ENCODE measurements at regions not wholly inside any gene's neighbourhood (a gene's known extent, or its start where the extent isn't known, plus 50 kb on each side); places are given as distances from the start of the nearest gene placed in this dataset.

DNA sequence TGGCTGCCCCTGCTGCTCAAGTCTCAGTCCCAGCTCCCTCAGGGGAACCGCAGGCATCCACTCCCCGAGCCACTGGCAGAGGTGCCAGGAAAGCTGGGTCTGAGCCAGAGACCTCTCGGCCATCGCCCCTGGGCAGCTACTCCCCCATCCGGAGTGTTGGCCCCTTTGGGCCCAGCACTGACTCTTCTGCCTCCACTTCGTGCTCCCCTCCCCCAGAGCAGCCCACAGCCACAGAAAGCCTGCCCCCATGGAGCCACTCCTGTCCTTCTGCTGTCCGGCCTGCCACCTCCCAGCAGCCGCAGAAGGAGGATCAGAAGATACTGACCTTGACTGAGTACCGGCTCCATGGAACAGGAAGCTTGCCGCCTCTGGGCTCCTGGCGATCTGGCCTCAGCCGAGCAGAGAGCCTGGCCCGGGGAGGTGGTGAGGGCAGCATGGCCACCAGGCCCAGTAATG lies 49.8 kb upstream of the TESK1 start:
- H3K27me3 Mint-ChIP-seq (ENCODE audit: unreplicated experiment), result no peaks in the 10 kb centered on the region
- no peak for DNase-seq
- BruUV-seq (replicated peaks), result no TSS peak
- TF ChIP-seq, protein P1, sequence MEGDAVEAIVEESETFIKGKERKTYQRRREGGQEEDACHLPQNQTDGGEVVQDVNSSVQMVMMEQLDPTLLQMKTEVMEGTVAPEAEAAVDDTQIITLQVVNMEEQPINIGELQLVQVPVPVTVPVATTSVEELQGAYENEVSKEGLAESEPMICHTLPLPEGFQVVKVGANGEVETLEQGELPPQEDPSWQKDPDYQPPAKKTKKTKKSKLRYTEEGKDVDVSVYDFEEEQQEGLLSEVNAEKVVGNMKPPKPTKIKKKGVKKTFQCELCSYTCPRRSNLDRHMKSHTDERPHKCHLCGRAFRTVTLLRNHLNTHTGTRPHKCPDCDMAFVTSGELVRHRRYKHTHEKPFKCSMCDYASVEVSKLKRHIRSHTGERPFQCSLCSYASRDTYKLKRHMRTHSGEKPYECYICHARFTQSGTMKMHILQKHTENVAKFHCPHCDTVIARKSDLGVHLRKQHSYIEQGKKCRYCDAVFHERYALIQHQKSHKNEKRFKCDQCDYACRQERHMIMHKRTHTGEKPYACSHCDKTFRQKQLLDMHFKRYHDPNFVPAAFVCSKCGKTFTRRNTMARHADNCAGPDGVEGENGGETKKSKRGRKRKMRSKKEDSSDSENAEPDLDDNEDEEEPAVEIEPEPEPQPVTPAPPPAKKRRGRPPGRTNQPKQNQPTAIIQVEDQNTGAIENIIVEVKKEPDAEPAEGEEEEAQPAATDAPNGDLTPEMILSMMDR (IDR thresholded peaks at IDR 0.05; ENCODE audit: unreplicated experiment), result no peak
- CTCF ChIA-PET, result no interaction called here
- H3K9me3 Mint-ChIP-seq (ENCODE audit: low read depth, unreplicated experiment), result no peaks in the 10 kb centered on the region
- no peaks in the 10 kb centered on the region for H3K4me1 Mint-ChIP-seq (ENCODE audit: low read depth, unreplicated experiment)
- peaks cover 5% of the 10 kb centered on the region for H3K36me3 Mint-ChIP-seq (ENCODE audit: insufficient read depth, unreplicated experiment)
- intact Hi-C loops (cut with micrococcal nuclease; ENCODE audit: unreplicated experiment), result no loop called here
- no peak overlapping the region for H3K27ac Mint-ChIP-seq (ENCODE audit: unreplicated experiment)
- no peak overlapping the region for H3K4me3 Mint-ChIP-seq (ENCODE audit: low read depth, unreplicated experiment)
